GM12878 (cell line): ENCODE measurements at regions not wholly inside any gene's neighbourhood (a gene's known extent, or its start where the extent isn't known, plus 50 kb on each side); places are given as distances from the start of the nearest gene placed in this dataset.

Experiments
- ATAC-seq: fragments of 200-7000 bp; cut with Tn5 transposase; 3 replicates; pipeline ENCODE4 v1.9.1; 2020; ENCODE audit warnings: mild to moderate bottlenecking, moderate library complexity
- BruUV-seq: library from RNA; stranded (reverse); fragments of 400-500 nt; replicated peaks from 2 replicates; lab custom pipeline; 2021; lab: Mats Ljungman, UMichigan
- CTCF ChIA-PET: fragments of 300-600 bp; sonication (Branson Sonifier 250); formaldehyde crosslinking; extraction: SDS; loops from one replicate; lab custom pipeline; 2021; ENCODE audit warnings: inconsistent platforms; lab: Yijun Ruan, JAX
- POLR2A ChIA-PET: fragments of 350-600 bp; formaldehyde crosslinking; extraction: SDS; loops from one replicate; lab custom pipeline; 2021; ENCODE audit warnings: inconsistent platforms; lab: Charles Lee
- RAD21 ChIA-PET: fragments of 300-600 bp; sonication (Branson Sonifier 250); formaldehyde crosslinking; loops from one replicate; lab custom pipeline; 2023; ENCODE audit warnings: antibody characterized with exemption; ENCODE audit not compliant: unreplicated experiment; lab: Charles Lee
- SMC1A ChIA-PET: fragments of 300-600 bp; sonication (Branson Sonifier 250); formaldehyde crosslinking; loops from one replicate; lab custom pipeline; 2023; ENCODE audit not compliant: unreplicated experiment, uncharacterized antibody; lab: Charles Lee
- DNase-seq: peaks from one replicate; pipeline ENCODE4 v3.0.0-alpha.2; 2011; ENCODE audit warnings: low read depth, low spot score
- FAIRE-seq: peaks from 3 replicates; lab custom pipeline; 2011; peaks lifted over from hg19 to GRCh38; lab: Jason Lieb, UNC
- H2AFZ ChIP-seq: 2 replicates; pipeline ENCODE4 v1.6.0; 2011; ENCODE audit warnings: low read depth, low read length, control low read depth; ENCODE audit not compliant: control insufficient read depth
- H3K27ac ChIP-seq: 2 replicates; pipeline ENCODE4 v1.5.1; 2011; ENCODE audit warnings: control low read depth; ENCODE audit not compliant: control insufficient read depth, insufficient read depth
- H3K27me3 ChIP-seq, 2 experiments: replicated peaks in 1 of 2; 2 replicates each; pipeline versions ENCODE4 v1.6.0 to v1.6.1; 2011; ENCODE audit warnings: low read length in 1 of 2; ENCODE audit not compliant: control insufficient read depth in 2 of 2, insufficient read depth in 2 of 2
- H3K36me3 ChIP-seq, 2 experiments: 2 replicates each; pipeline ENCODE4 v1.5.1; 2011; ENCODE audit warnings: low read length in 1 of 2; ENCODE audit not compliant: control insufficient read depth in 2 of 2, insufficient read depth in 2 of 2
- H3K4me1 ChIP-seq: 2 replicates; pipeline ENCODE4 v1.6.1; 2011; ENCODE audit warnings: mild to moderate bottlenecking, low read length, moderate library complexity, mixed read lengths; ENCODE audit not compliant: control insufficient read depth, insufficient read depth
- H3K4me2 ChIP-seq: 2 replicates; pipeline ENCODE4 v1.6.0; 2011; ENCODE audit warnings: control low read depth; ENCODE audit not compliant: control insufficient read depth, insufficient read depth
- H3K4me3 ChIP-seq: fragments of 200-600 bp; sonication (generic); 2 replicates; pipeline ENCODE4 v1.5.1; 2016
- H3K79me2 ChIP-seq: 2 replicates; pipeline ENCODE4 v1.6.0; 2011; ENCODE audit warnings: low read length; ENCODE audit not compliant: control insufficient read depth, insufficient read depth
- H3K9ac ChIP-seq: 2 replicates; pipeline ENCODE4 v1.8.0; 2011; ENCODE audit warnings: low read length, control low read depth, mixed read lengths; ENCODE audit not compliant: control insufficient read depth, insufficient read depth
- H3K9me3 ChIP-seq: replicated peaks from 3 replicates; pipeline ENCODE4 v1.5.1; 2011; ENCODE audit warnings: mild to moderate bottlenecking, low read length; ENCODE audit not compliant: control insufficient read depth, insufficient read depth
- H4K20me1 ChIP-seq: 2 replicates; pipeline ENCODE4 v1.6.0; 2011; ENCODE audit not compliant: control insufficient read depth, insufficient read depth
- CBX5 ChIP-seq: sonication (generic); IDR thresholded peaks from 2 replicates; pipeline ENCODE4 v1.6.1; 2016; ENCODE audit warnings: low read depth, moderate library complexity, mild to moderate bottlenecking, inconsistent platforms
- EP300 ChIP-seq, 2 experiments: fragments of 150-350 bp in 1 of 2; IDR thresholded peaks; 2 replicates each; pipeline ENCODE4 v1.6.1; 2011 to 2012; ENCODE audit warnings: low read depth in 2 of 2, low read length in 2 of 2, borderline replicate concordance in 1 of 2, improper control_type of control experiment in 1 of 2, inconsistent platforms in 1 of 2; ENCODE audit not compliant: control insufficient read depth in 1 of 2
- HDAC6 ChIP-seq: fragments of 200-600 bp; sonication (generic); IDR thresholded peaks from one replicate; pipeline ENCODE4 v1.8.0; 2017; ENCODE audit warnings: antibody characterized with exemption; ENCODE audit not compliant: unreplicated experiment
- JUNB ChIP-seq: IDR thresholded peaks from 2 replicates; pipeline ENCODE4 v1.6.1; 2016; ENCODE audit warnings: antibody characterized with exemption, mild to moderate bottlenecking
- JUND ChIP-seq: IDR thresholded peaks from 2 replicates; pipeline ENCODE4 v1.6.1; 2012; ENCODE audit warnings: low read depth, mild to moderate bottlenecking, low read length, improper control_type of control experiment, moderate library complexity
- POU2F2 ChIP-seq: IDR thresholded peaks from 3 replicates; pipeline ENCODE4 v1.6.1; 2011; ENCODE audit warnings: low read depth, mild to moderate bottlenecking, low read length, borderline replicate concordance
- SP1 ChIP-seq: IDR thresholded peaks from one replicate; pipeline ENCODE4 v1.6.1; 2011; ENCODE audit warnings: low read depth, low read length
- TCF7 ChIP-seq: IDR thresholded peaks from 2 replicates; pipeline ENCODE4 v1.6.1; 2014; ENCODE audit warnings: antibody characterized with exemption, borderline replicate concordance
- ZNF207 ChIP-seq: fragments of 450-650 bp; IDR thresholded peaks from 2 replicates; pipeline ENCODE4 v1.6.1; 2014; ENCODE audit warnings: antibody characterized with exemption, mild to moderate bottlenecking, borderline replicate concordance
- WGBS: methylation state at CpG from one replicate; pipeline ENCODE4 v1.1.6; 2016; ENCODE audit warnings: low lambda C conversion rate; ENCODE audit not compliant: insufficient replicate concordance, insufficient coverage; ENCODE audit errors: missing lambda C conversion rate; 5-methylcytosine and 5-hydroxymethylcytosine counted together
- in situ Hi-C: fragments of 300-500 bp; cut with MboI; formaldehyde crosslinking; loops from 9 replicates; pipeline ENCODE4 v1.14.3; 2018; ENCODE audit warnings: mixed read lengths
- intact Hi-C: fragments of 100-400 bp; cut with micrococcal nuclease; formaldehyde crosslinking; loops from one replicate; pipeline ENCODE4 v1.14.2; 2022; ENCODE audit not compliant: unreplicated experiment
- TF ChIP-seq, protein P1 (sequence below): fragments of 450-650 bp; conservative IDR thresholded peaks from 2 replicates; pipeline ENCODE4 v1.6.1; 2017; ENCODE audit warnings: mild to moderate bottlenecking, moderate library complexity
- TF ChIP-seq, protein P2 (sequence below): fragments of 450-650 bp; IDR thresholded peaks from 2 replicates; pipeline ENCODE4 v1.6.1; 2017; ENCODE audit warnings: mild to moderate bottlenecking, moderate library complexity
- TF ChIP-seq, protein P3 (sequence below): fragments of 450-650 bp; IDR thresholded peaks from 2 replicates; pipeline ENCODE4 v1.6.1; 2017; ENCODE audit warnings: borderline replicate concordance

DNA sequence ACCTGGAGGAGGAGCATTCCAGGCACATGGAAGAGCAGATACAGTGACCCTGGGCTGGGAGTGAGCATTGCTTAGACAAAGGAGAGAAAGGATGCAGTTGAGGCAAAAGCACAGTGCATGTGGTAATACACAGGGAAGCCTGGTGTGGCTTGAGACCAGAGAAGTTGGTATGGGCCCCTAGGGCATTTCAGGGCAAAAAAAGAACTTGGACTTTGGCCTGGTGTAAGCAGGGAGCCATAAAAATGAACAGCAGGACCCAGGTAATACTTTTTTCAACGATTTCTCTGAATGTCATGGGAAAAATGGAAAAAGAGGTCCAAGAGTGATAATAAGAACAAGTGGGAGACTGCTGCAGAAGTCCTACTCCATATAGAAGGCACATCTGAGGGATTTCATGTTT lies 163.9 kb downstream of the ASCL4 start (continued):
- TF ChIP-seq, protein P1, sequence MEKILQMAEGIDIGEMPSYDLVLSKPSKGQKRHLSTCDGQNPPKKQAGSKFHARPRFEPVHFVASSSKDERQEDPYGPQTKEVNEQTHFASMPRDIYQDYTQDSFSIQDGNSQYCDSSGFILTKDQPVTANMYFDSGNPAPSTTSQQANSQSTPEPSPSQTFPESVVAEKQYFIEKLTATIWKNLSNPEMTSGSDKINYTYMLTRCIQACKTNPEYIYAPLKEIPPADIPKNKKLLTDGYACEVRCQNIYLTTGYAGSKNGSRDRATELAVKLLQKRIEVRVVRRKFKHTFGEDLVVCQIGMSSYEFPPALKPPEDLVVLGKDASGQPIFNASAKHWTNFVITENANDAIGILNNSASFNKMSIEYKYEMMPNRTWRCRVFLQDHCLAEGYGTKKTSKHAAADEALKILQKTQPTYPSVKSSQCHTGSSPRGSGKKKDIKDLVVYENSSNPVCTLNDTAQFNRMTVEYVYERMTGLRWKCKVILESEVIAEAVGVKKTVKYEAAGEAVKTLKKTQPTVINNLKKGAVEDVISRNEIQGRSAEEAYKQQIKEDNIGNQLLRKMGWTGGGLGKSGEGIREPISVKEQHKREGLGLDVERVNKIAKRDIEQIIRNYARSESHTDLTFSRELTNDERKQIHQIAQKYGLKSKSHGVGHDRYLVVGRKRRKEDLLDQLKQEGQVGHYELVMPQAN = no peak
- no peak for TF ChIP-seq ZNF207
- TF ChIP-seq SP1 = no peak
- no peak for TF ChIP-seq POU2F2
- TF ChIP-seq CBX5 = no peak
- TF ChIP-seq, all 136 proteins: peak for 0

DNA sequence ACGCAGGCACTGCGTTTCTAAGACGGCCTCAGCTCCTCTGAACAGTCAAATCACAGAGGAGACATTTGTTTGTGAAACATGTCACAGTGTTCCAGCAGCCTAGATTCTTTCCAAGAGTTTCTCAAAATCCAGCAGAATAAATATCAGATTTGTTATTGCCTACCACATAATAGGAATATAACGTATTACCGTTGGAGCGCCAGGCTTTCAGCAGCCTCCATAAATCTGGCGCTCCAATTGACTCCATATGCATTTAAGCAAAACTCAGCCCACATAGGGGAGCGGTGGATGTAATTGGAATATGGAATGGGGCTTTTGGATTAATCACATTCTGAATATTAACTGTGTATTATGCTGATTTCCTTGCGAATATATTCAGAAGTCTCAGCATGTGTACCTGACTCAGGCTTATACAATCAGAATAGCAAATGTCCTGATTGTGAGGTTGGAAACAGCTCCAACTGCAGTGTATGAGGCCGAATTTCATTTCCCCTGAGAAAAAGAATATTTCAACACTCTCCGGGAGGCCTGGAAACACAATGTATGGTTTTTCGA lies 174.0 kb downstream of the ASCL4 start:
- H3K4me2 ChIP-seq = no peak overlapping the region
- H3K36me3 ChIP-seq = no peaks in the 10 kb centered on the region
- no peaks in the 10 kb centered on the region for H3K27me3 ChIP-seq
- no TSS peak for BruUV-seq
- in situ Hi-C loops (no loop called here), intact Hi-C loops (no loop called here)
- no peaks in the 10 kb centered on the region for H3K4me1 ChIP-seq
- ChIA-PET RAD21 (interaction anchor here (0.6 kb wide), 1 partner anchor 766 kb away, joined by 3 read pairs; no protein-coding TSS in a partner anchor), POLR2A (no interaction called here), SMC1A (no interaction called here), CTCF (interaction anchor here (0.6 kb wide), 1 partner anchor 45 kb away, joined by 3 read pairs; no protein-coding TSS in a partner anchor)
- TF ChIP-seq, protein P2, sequence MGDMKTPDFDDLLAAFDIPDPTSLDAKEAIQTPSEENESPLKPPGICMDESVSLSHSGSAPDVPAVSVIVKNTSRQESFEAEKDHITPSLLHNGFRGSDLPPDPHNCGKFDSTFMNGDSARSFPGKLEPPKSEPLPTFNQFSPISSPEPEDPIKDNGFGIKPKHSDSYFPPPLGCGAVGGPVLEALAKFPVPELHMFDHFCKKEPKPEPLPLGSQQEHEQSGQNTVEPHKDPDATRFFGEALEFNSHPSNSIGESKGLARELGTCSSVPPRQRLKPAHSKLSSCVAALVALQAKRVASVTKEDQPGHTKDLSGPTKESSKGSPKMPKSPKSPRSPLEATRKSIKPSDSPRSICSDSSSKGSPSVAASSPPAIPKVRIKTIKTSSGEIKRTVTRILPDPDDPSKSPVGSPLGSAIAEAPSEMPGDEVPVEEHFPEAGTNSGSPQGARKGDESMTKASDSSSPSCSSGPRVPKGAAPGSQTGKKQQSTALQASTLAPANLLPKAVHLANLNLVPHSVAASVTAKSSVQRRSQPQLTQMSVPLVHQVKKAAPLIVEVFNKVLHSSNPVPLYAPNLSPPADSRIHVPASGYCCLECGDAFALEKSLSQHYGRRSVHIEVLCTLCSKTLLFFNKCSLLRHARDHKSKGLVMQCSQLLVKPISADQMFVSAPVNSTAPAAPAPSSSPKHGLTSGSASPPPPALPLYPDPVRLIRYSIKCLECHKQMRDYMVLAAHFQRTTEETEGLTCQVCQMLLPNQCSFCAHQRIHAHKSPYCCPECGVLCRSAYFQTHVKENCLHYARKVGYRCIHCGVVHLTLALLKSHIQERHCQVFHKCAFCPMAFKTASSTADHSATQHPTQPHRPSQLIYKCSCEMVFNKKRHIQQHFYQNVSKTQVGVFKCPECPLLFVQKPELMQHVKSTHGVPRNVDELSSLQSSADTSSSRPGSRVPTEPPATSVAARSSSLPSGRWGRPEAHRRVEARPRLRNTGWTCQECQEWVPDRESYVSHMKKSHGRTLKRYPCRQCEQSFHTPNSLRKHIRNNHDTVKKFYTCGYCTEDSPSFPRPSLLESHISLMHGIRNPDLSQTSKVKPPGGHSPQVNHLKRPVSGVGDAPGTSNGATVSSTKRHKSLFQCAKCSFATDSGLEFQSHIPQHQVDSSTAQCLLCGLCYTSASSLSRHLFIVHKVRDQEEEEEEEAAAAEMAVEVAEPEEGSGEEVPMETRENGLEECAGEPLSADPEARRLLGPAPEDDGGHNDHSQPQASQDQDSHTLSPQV = no peak
- TF ChIP-seq EP300 (IDR thresholded peaks at IDR 0.05; ENCODE audit: borderline replicate concordance in 1 of 2, control insufficient read depth in 1 of 2, low read depth in 2 of 2, low read length in 2 of 2) = no peak
- TF ChIP-seq JUNB = no peak
- TF ChIP-seq HDAC6 = no peak
- TF ChIP-seq JUND = no peak
- TF ChIP-seq, protein P3, sequence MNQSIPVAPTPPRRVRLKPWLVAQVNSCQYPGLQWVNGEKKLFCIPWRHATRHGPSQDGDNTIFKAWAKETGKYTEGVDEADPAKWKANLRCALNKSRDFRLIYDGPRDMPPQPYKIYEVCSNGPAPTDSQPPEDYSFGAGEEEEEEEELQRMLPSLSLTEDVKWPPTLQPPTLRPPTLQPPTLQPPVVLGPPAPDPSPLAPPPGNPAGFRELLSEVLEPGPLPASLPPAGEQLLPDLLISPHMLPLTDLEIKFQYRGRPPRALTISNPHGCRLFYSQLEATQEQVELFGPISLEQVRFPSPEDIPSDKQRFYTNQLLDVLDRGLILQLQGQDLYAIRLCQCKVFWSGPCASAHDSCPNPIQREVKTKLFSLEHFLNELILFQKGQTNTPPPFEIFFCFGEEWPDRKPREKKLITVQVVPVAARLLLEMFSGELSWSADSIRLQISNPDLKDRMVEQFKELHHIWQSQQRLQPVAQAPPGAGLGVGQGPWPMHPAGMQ = no peak
- TF ChIP-seq TCF7 = no peak
- H4K20me1 ChIP-seq = no peaks in the 10 kb centered on the region
- H3K27ac ChIP-seq = no peak overlapping the region
- H3K4me3 ChIP-seq = no peak overlapping the region
- no peak overlapping the region for H2AFZ ChIP-seq
- no peaks in the 10 kb centered on the region for H3K79me2 ChIP-seq
- no peaks in the 10 kb centered on the region for H3K9me3 ChIP-seq
- no peak for FAIRE-seq
- no peak overlapping the region for H3K9ac ChIP-seq
- no peak for DNase-seq
- no peak for ATAC-seq
- 57% methylated on average over 12 of the region's 12 CpGs for WGBS
